ENCODE measurements at regions not wholly inside any gene's neighbourhood (a gene's known extent, or its start where the extent isn't known, plus 50 kb on each side); places are given as distances from the start of the nearest gene placed in this dataset.

GRCh38 chr6:126939784-126940183 lies 178.7 kb upstream of the RSPO3 start:
- TF ChIP-seq CTCF (IDR thresholded peaks at IDR 0.05 in 8 of 11, conservative IDR thresholded peaks at IDR 0.05 in 3 of 11) (no peak), POLR2A (IDR thresholded peaks at IDR 0.05) (no peak)

Measured in spleen (tissue), 7 donors.